Activated CD8-positive, alpha-beta memory T cell treated with anti-CD3 and anti-CD28 coated beads for 48 hours (primary cell): ENCODE measurements at regions not wholly inside any gene's neighbourhood (a gene's known extent, or its start where the extent isn't known, plus 50 kb on each side); places are given as distances from the start of the nearest gene placed in this dataset.

Source experiments
- DNase-seq, 3 experiments: peaks; one replicate each; pipeline ENCODE4 v3.0.0-alpha.2; 2020; ENCODE audit warnings: low read depth in 2 of 3, low spot score in 2 of 3

GRCh38 chr1:29668551-29669157, 432.3 kb downstream of the PTPRU start:
- no peak for DNase-seq

DNA sequence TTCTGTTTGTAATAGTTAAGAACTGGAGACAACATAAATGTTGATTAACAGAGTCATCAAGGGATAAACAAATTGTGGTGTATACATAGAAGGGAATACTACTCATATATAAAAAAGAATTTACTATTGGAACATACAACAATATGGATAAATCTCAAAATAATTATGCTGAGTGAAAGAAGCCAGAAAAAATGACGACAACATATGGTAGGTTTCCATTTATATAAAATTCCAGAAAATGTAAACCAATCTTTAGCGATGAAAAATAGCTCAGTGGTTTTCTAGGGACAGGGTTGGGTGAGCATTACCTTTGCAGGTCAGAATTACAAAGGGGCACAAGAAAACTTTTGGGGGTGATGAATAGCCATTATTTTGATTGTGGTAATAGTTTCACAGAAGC, 431.6 kb downstream of the PTPRU start:
- DNase-seq: no peak

GRCh38 chr1:29664711-29665110, 428.4 kb downstream of the PTPRU start:
- no peak for DNase-seq

GRCh38 chr1:29658688-29659087, 422.4 kb downstream of the PTPRU start:
- no peak for DNase-seq

GRCh38 chr1:29657816-29658215, 421.5 kb downstream of the PTPRU start:
- no peak for DNase-seq

DNA sequence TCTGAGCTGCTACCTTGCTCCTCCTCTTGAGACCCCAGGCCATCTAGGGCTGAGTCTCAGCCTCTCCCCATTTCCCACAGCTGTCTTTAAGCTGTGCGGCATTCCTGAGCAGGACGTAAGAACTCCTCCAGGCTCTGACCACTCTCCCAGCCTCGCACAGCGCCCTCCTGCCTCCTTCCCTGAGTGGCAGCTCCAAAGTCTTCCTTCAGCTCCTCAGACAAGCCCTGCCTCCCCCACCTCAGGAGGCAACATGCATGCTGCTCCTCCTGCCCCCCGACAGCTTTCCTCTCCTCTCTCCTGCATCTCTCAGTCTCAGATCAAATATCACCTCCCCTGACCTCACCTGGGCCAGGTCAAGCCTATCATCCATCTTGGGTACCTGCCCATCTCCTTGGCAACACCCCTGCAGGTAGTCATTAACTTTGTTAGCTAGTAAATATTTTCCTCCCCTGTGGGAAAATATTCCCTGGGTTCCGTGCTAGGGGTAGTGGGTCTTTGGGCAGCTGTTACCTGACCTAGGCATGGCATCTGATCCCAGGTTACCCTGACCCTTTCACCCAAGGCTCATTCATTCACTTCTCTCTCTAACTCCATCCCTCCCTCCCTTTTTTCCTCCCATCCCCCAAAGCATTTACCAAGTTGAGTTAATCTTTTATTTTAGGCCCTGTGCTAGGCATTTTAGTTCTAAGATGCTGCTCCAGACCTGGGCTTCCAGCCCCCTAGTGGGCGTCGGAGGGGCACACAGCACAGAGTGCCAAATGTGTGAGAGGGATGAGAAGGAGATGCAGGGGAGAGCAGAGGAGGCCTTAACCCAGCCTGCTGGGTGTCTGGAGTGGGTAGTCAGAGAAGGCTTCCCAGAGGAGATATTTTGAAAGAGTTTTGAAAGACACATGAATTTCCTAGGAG, 419.9 kb downstream of the PTPRU start:
- no peak for DNase-seq

DNA sequence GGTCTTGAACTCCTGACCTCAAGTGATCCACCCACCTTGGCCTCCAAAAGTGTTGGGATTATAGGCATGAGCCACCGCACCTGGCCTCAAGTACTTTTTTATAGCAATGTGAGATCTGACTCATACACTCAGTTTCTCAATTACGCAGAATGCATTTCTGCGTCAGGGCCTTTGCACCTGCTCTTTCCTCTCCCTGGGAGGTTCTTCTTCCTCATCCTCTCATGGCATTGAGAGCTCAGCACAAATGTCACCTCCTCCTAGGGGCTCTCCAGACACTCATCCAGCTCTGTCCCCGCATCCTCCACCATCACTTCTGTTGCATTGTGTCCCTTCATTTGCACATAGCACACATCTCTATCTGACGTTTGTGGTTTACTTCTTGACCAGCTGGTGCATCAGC, 418.8 kb downstream of the PTPRU start:
- DNase-seq: no peak

DNA sequence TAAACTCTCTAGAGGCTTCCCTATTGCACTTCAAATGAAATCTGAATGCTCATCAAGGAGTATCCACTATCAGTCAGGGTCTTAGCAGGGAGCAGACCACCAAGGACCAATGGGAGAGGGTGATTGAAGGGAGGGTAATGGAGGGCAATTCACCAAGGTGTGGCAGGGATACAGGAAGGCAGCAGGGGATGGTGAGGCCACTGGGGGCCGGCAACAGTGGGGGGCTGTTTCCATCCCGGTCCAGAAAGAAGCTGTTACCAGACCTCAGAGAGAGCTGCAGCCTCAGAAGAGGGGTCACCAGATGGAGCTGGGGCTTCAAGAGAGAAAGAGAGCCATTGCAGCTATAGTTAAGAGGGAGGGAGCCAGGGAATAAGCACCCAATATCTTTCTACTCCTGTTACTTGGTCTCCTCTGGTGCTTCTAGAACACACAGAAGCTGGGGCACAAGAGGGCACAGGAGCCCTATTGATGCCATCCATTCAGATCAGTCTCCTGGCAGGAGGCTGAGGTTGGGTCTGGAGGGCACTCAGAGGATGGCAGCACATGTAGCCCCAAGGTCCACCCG, 417.6 kb downstream of the PTPRU start:
- DNase-seq: no peak

DNA sequence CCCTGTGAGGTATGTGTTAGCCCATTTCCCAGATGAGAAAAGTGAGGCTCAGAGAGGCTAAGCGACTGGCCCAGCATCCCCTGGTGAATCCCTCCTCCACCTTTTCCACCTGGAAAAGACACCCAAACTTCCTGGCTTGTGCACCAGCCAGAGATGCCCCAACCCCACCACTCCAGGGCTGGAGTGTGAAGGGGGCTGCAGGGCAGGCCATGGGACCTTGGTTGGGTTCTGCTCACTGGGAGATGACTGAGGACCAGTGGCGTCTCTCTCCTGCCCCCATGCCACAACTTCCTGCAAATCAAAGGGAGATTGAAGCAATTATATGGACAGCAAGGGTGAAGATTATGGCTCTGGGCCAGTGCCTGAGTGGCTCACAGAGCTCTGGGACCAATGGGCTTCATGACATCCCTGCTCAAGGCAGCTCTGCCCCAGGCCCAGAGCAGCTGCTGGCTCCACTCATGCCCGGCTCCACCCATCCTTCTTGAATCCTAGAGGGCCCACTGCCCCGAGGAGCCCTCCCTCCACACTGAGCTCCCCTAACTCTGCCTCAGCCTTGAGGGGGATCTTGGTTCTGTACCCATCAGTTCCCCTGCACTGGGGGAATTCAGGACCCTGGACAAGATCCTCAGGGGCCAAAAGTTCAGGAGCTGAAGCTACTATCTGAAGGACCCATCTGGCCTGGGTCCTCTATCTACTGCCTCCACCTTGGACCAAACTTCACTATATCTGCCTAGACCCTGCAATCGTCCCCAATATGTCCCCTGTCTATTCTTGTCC, 416.9 kb downstream of the PTPRU start:
- no peak for DNase-seq

GRCh38 chr1:29651684-29652665, 415.7 kb downstream of the PTPRU start:
- DNase-seq: no peak

GRCh38 chr1:29651246-29651645, 414.9 kb downstream of the PTPRU start:
- DNase-seq: no peak

DNA sequence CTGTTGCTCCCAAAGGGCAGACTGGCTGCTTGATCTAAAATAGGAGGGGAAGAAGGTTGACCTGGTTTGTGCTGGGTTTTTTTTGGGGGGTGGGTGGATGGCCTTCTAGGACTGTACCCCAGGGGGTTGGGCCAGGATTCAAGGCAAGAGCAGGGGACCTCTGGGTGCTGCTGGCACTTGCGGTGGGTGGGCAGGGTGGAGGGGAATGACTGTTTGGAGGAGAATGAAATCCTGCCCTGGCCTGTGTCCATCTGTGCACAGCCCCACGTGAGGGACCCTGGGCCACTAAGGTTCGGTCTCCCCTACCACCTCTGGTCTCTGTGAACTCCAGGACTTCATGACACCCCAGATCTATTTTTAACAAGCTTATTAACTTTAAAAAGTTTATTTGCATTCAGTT, 414.2 kb downstream of the PTPRU start:
- DNase-seq: no peak

- no peak for DNase-seq
Observed at GRCh38 chr1:29650041-29650400, 413.7 kb downstream of the PTPRU start.

DNA sequence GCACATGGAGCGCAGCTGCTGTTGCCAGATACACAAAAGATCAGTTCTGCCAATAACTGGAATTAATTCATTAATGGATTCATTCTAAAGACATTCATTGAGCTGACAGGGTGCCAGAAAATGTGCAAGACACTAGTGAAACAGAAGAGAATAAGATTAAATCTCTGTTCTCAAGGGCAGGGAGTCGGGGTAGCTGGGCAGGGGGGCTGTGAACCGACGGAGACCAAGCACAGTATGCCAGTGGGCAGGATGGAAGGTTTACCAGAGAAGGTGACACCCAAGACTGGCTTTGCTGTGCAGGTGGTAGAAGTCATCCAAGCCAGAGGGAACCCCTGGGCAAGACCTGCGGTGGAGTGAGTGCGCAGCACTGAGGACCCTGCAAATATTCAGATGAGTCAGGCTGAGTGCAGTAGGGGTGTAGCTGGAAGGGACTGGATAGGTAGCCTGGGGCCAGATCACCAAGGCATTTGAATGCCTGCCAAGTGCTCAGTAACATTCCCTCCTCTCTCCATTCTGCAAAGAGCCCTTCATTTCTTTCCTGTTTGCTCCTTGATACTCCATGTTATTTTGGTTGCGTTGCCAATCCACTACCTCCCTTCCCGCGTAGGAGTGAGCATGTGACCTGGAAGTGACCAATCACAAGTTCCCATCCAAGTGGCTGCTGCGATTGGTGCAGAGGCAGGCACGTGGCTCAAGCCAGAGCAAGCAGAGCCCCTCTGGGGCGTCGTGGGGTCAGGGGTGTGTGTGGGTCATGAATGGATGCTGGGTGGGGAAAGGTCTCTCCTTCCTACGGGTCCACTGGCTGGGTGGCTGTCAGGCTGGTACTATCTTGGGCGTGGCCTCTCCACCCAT, 413.1 kb downstream of the PTPRU start:
- no peak for DNase-seq

- DNase-seq: no peak
Observed at GRCh38 chr1:29648798-29649188, 412.5 kb downstream of the PTPRU start.

DNA sequence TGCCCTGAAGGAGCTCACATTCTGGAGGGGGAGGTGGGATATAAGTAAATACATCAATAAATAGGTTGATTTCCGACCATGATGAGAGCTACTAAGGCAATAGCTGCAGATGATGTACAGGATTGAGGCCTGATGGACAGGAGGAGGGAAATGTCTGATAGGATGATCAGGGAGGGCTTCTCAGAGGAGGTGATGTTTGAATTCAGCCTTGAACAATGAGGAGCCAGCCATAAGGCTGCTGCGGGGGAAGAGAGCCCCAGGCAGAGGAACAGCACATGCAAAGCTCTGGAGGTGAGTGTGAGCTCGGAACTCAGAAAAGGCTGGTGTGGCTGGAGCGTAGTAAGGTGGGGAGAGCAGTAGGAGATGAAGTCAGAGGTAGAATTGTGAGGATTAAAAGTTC, 411.7 kb downstream of the PTPRU start:
- no peak for DNase-seq

DNA sequence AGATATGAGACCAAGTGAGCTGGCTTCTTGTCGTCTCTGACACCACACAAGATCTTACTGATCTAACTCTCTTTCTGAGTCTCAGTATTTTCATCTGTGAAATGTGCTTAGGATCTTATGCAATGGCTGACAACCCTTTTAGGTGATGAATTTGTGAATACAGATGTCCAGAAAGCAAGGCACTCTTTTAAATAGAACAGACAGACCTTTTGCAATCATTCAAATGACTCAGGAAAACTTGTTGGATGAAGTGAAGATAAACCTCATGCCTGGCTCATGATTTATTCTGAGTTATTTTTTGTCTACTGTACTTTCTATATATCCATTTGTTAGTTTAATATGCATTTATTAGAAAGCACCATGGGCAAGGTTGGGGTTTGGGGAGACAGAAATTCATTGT, 411.3 kb downstream of the PTPRU start:
- DNase-seq: no peak

DNA sequence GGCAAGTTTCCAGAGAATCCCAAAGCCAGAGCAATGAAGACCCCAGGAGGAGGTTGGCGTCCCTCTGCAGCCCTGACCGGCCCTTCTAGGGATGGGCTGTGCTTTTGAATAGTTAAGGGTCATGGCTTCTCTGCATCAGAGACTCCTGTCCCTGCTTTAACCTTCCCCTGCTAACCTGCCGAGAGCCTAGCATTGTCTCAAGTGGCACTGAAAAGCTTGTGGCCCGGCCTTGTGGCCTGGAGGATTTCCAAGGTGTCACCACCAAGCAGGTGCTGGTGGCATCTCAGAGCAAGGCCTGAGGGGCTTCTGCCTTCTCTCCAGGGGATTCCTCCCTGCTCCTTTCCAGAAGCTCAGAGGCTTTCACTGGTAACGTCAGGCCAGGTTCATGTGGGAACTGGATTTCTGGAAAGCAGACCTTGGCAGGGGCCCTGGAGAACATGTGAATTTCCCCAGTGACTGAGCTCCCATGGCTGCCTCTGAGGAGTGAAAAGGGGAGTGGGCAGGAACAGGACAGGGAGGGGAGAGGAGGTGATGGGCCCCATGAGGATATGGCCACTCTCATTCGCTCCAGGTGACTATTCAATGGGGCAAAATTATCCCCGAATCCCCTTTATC, 409.9 kb downstream of the PTPRU start:
- no peak for DNase-seq

DNA sequence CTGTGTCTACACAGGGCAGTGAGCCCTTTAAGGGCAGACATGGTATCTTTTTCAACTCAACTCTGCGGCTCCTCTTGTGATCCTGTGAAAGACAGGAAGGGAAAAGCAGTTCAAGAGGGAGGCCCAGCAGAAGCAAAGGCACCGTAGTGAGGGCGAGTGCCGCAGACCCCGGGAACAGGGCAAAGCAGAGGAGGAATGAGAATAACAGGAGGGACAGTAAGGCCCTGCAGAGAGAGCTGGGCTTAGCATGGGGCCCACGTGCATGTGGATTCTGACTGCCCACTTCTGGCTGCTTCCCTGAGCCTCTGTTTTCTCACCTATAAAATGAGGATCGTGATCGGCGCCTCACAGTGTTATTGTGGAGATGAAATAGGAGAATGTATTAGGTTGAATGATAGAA, 409.3 kb downstream of the PTPRU start:
- DNase-seq: no peak
